IMR-90 (cell line): ENCODE measurements at regions not wholly inside any gene's neighbourhood (a gene's known extent, or its start where the extent isn't known, plus 50 kb on each side); places are given as distances from the start of the nearest gene placed in this dataset.

Experiments used
- ATAC-seq: fragments of 200-7000 bp; cut with Tn5 transposase; 2 replicates; pipeline ENCODE4 v1.9.1; 2020; ENCODE audit warnings: low read depth, mild to moderate bottlenecking, moderate library complexity
- BruUV-seq: library from RNA; stranded (reverse); fragments of 400-500 nt; replicated peaks from 2 replicates; lab custom pipeline; 2021; lab: Mats Ljungman, UMichigan
- CTCF ChIA-PET: fragments of 300-600 bp; formaldehyde crosslinking; extraction: SDS; loops from one replicate; lab custom pipeline; 2021; ENCODE audit warnings: antibody characterized with exemption; lab: Yijun Ruan, JAX
- POLR2A ChIA-PET: fragments of 300-600 bp; sonication (Branson Sonifier 250); formaldehyde crosslinking; loops from one replicate; lab custom pipeline; 2022; ENCODE audit warnings: antibody characterized with exemption; ENCODE audit not compliant: unreplicated experiment; lab: Charles Lee
- DNase-seq: peaks from one replicate; pipeline ENCODE4 v3.0.0; 2013
- H2AFZ ChIP-seq: replicated peaks from 2 replicates; pipeline ENCODE3; 2013; ENCODE audit warnings: low read length, mild to moderate bottlenecking; ENCODE audit not compliant: poor library complexity
- H2AK5ac ChIP-seq: 2 replicates; pipeline ENCODE4 v1.6.1; 2013; ENCODE audit warnings: low read depth, low read length, inconsistent platforms
- H2AK9ac ChIP-seq: replicated peaks from 2 replicates; pipeline ENCODE3; 2013; ENCODE audit warnings: mild to moderate bottlenecking, low read depth, low read length, moderate library complexity; ENCODE audit not compliant: poor library complexity
- H2BK120ac ChIP-seq: 2 replicates; pipeline ENCODE4 v1.6.1; 2013; ENCODE audit warnings: low read depth, low read length, inconsistent platforms
- H2BK15ac ChIP-seq: 3 replicates; pipeline ENCODE4 v1.6.1; 2013; ENCODE audit warnings: low read depth, low read length, inconsistent platforms
- H2BK20ac ChIP-seq: 2 replicates; pipeline ENCODE4 v1.6.1; 2013; ENCODE audit warnings: low read depth, mild to moderate bottlenecking, inconsistent platforms, low read length, moderate library complexity
- H2BK5ac ChIP-seq: 2 replicates; pipeline ENCODE4 v1.6.1; 2013; ENCODE audit warnings: mild to moderate bottlenecking, low read depth, low read length, inconsistent platforms; ENCODE audit not compliant: poor library complexity, severe bottlenecking
- H3K14ac ChIP-seq: replicated peaks from 2 replicates; pipeline ENCODE4 v1.6.1; 2013; ENCODE audit warnings: low read depth, low read length, inconsistent platforms
- H3K18ac ChIP-seq: 2 replicates; pipeline ENCODE4 v1.6.1; 2013; ENCODE audit warnings: low read depth, low read length, control low read depth
- H3K23ac ChIP-seq: 2 replicates; pipeline ENCODE4 v1.6.1; 2013; ENCODE audit warnings: low read depth, low read length, inconsistent platforms
- H3K27ac ChIP-seq: 2 replicates; pipeline ENCODE4 v1.5.1; 2013; ENCODE audit warnings: mild to moderate bottlenecking, control low read depth, low read length; ENCODE audit not compliant: insufficient read depth
- H3K27me3 ChIP-seq: 2 replicates; pipeline ENCODE4 v1.6.1; 2013; ENCODE audit warnings: low read length; ENCODE audit not compliant: control insufficient read depth, insufficient read depth
- H3K36me3 ChIP-seq: 2 replicates; pipeline ENCODE4 v1.6.1; 2013; ENCODE audit warnings: low read length, mixed read lengths; ENCODE audit not compliant: control insufficient read depth, insufficient read depth
- H3K4ac ChIP-seq: 2 replicates; pipeline ENCODE4 v1.6.1; 2013; ENCODE audit warnings: low read depth, low read length, inconsistent platforms
- H3K4me1 ChIP-seq: 2 replicates; pipeline ENCODE4 v1.6.1; 2013; ENCODE audit warnings: low read length, mixed read lengths; ENCODE audit not compliant: control insufficient read depth, insufficient read depth
- H3K4me2 ChIP-seq: 2 replicates; pipeline ENCODE4 v1.6.1; 2013; ENCODE audit warnings: low read depth, mild to moderate bottlenecking, control low read depth, low read length, moderate library complexity
- H3K4me3 ChIP-seq: 2 replicates; pipeline ENCODE4 v1.5.1; 2013; ENCODE audit warnings: low read depth, mild to moderate bottlenecking, control low read depth, low read length, moderate library complexity; ENCODE audit not compliant: insufficient read depth
- H3K56ac ChIP-seq: 2 replicates; pipeline ENCODE4 v1.6.1; 2013; ENCODE audit warnings: low read length, inconsistent platforms; ENCODE audit not compliant: insufficient read depth; ENCODE audit errors: extremely low read depth
- H3K79me1 ChIP-seq, 2 experiments: 2 replicates each; pipeline ENCODE4 v1.6.1; 2013; ENCODE audit warnings: low read length in 2 of 2, inconsistent platforms in 1 of 2, low read depth in 1 of 2
- H3K9ac ChIP-seq: 2 replicates; pipeline ENCODE4 v1.6.1; 2013; ENCODE audit warnings: low read depth, low read length, control low read depth
- H3K9me1 ChIP-seq: 2 replicates; pipeline ENCODE4 v1.6.1; 2013; ENCODE audit warnings: low read length, inconsistent platforms; ENCODE audit not compliant: insufficient read depth
- H3K9me3 ChIP-seq: 2 replicates; pipeline ENCODE4 v1.6.1; 2013; ENCODE audit warnings: low read length; ENCODE audit not compliant: control insufficient read depth, insufficient read depth
- H4K20me1 ChIP-seq: 2 replicates; pipeline ENCODE4 v1.6.1; 2013; ENCODE audit warnings: low read length, inconsistent platforms; ENCODE audit not compliant: insufficient read depth
- H4K5ac ChIP-seq: 2 replicates; pipeline ENCODE4 v1.6.1; 2013; ENCODE audit warnings: mild to moderate bottlenecking, low read depth, low read length, control low read depth
- H4K8ac ChIP-seq, 2 experiments: 2 replicates each; pipeline ENCODE4 v1.6.1; 2013; ENCODE audit warnings: low read depth in 2 of 2, low read length in 2 of 2, control low read depth in 1 of 2, inconsistent platforms in 1 of 2
- H4K91ac ChIP-seq: 2 replicates; pipeline ENCODE4 v1.6.1; 2013; ENCODE audit warnings: low read depth, low read length, inconsistent platforms; ENCODE audit not compliant: insufficient read depth
- CHD1 ChIP-seq: IDR thresholded peaks from 2 replicates; pipeline ENCODE4 v1.6.1; 2012; ENCODE audit warnings: low read depth, low read length, improper control_type of control experiment
- ELK1 ChIP-seq: fragments of 150-350 bp; IDR thresholded peaks from 2 replicates; pipeline ENCODE4 v1.6.1; 2016; ENCODE audit warnings: low read depth, mild to moderate bottlenecking, low read length, moderate library complexity, borderline replicate concordance
- MXI1 ChIP-seq: IDR thresholded peaks from 2 replicates; pipeline ENCODE4 v1.6.1; 2012; ENCODE audit warnings: low read depth, mild to moderate bottlenecking, low read length, moderate library complexity, borderline replicate concordance
- NFE2L2 ChIP-seq: fragments of 150-350 bp; IDR thresholded peaks from 2 replicates; pipeline ENCODE4 v1.6.1; 2016; ENCODE audit warnings: low read depth, mild to moderate bottlenecking, low read length
- RCOR1 ChIP-seq: IDR thresholded peaks from 2 replicates; pipeline ENCODE4 v1.6.1; 2012; ENCODE audit warnings: mild to moderate bottlenecking, low read length, improper control_type of control experiment; ENCODE audit not compliant: insufficient replicate concordance
- SMC3 ChIP-seq: fragments of 150-350 bp; IDR thresholded peaks from 2 replicates; pipeline ENCODE4 v1.6.1; 2016; ENCODE audit warnings: low read depth, mild to moderate bottlenecking, antibody characterized with exemption, low read length, moderate library complexity
- USF2 ChIP-seq: fragments of 150-350 bp; IDR thresholded peaks from 2 replicates; pipeline ENCODE4 v1.6.1; 2017; ENCODE audit warnings: mild to moderate bottlenecking, antibody characterized with exemption, low read length, low read depth
- WGBS, 2 experiments: methylation state at CpG; one replicate each; pipeline versions ENCODE4 v1.1.5 to v1.1.7; 2013; ENCODE audit warnings: missing lambda C conversion rate in 2 of 2; ENCODE audit not compliant: insufficient read length in 1 of 2; ENCODE audit errors: extremely low coverage in 2 of 2; 5-methylcytosine and 5-hydroxymethylcytosine counted together
- dilution Hi-C: fragments of 300-500 bp; cut with HindIII; formaldehyde crosslinking; loops from one replicate; pipeline ENCODE4 v1.14.3; 2018; ENCODE audit warnings: low sequenced_read_pairs; ENCODE audit not compliant: unreplicated experiment
- in situ Hi-C: fragments of 300-500 bp; cut with MboI; formaldehyde crosslinking; loops from 3 replicates; pipeline ENCODE4 v1.14.3; 2019; ENCODE audit warnings: low sequenced_read_pairs, inconsistent platforms, mixed read lengths
- intact Hi-C: fragments of 100-400 bp; cut with micrococcal nuclease; formaldehyde crosslinking; loops from 2 replicates; pipeline ENCODE4 v1.10.0; 2022

DNA sequence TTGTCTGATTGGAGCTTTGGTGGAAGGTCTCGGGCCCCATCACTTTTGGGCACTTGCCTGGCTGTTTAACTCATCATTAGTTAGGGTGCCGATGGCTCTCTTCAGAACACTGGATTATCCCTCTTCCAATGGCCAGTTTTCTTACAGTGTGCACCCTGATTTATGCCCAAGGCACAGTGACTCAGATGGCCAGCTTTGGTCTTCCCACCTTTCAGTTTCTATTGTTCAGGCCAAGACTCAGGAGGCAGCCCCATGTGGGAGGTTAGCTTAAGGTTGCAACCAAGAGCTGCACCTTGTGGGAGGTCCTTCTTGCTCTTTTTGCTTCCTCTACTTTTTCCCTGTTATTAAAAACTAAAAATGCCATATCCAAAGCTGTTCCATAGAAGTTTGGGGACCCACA, 121.0 kb upstream of the ZNF91 start:
- H2BK20ac ChIP-seq, result no peak overlapping the region
- no peak overlapping the region for H3K23ac ChIP-seq
- no peak for TF ChIP-seq CHD1
- TF ChIP-seq SMC3, result no peak
- no peak for TF ChIP-seq NFE2L2
- TF ChIP-seq USF2, result no peak
- no peak for TF ChIP-seq ELK1
- no peak for TF ChIP-seq RCOR1
- no peak for TF ChIP-seq MXI1
- BruUV-seq, result no TSS peak
- no peaks in the 10 kb centered on the region for H3K9me1 ChIP-seq
- no peak overlapping the region for H3K18ac ChIP-seq
- in situ Hi-C loops (no loop called here), dilution Hi-C loops (no loop called here), intact Hi-C loops (no loop called here)
- no peak overlapping the region for H4K8ac ChIP-seq
- no peak overlapping the region for H2BK15ac ChIP-seq
- peaks cover 26% of the 10 kb centered on the region for H3K9me3 ChIP-seq
- H2BK5ac ChIP-seq, result no peak overlapping the region
- ATAC-seq (no peak), DNase-seq (no peak)
- H3K79me1 ChIP-seq, result no peaks in the 10 kb centered on the region
- no peak overlapping the region for H3K4me3 ChIP-seq
- no peaks in the 10 kb centered on the region for H3K36me3 ChIP-seq
- no peak overlapping the region for H3K4me2 ChIP-seq
- H3K4ac ChIP-seq, result no peak overlapping the region
- CTCF ChIA-PET, result no interaction called here
- no peak overlapping the region for H2AK5ac ChIP-seq
- no peak overlapping the region for H4K91ac ChIP-seq
- no peak overlapping the region for H2AK9ac ChIP-seq
- H2AFZ ChIP-seq, result no peak overlapping the region
- H4K5ac ChIP-seq, result no peak overlapping the region
- WGBS, 2 experiments, result no CpG with 5 or more reads among the region's 2 CpGs
- POLR2A ChIA-PET, result no interaction called here
- H3K27ac ChIP-seq, result no peak overlapping the region
- no peak overlapping the region for H2BK120ac ChIP-seq
- no peaks in the 10 kb centered on the region for H3K27me3 ChIP-seq
- H3K56ac ChIP-seq, result no peak overlapping the region
- H3K9ac ChIP-seq, result no peak overlapping the region
- H3K4me1 ChIP-seq, result no peaks in the 10 kb centered on the region
- no peaks in the 10 kb centered on the region for H4K20me1 ChIP-seq
- no peak overlapping the region for H3K14ac ChIP-seq
